WTC11 (cell line): ENCODE measurements at regions not wholly inside any gene's neighbourhood (a gene's known extent, or its start where the extent isn't known, plus 50 kb on each side); places are given as distances from the start of the nearest gene placed in this dataset.

ENCODE experiments used
- ATAC-seq: fragments of 200-7000 bp; cut with Tn5 transposase; 2 replicates; pipeline ENCODE4 v1.10.0; 2021; ENCODE audit warnings: mild to moderate bottlenecking, moderate library complexity
- CTCF ChIA-PET: fragments of 300-600 bp; sonication (Branson Sonifier 250); formaldehyde crosslinking; loops from one replicate; lab custom pipeline; 2021; ENCODE audit warnings: antibody characterized with exemption; lab: Charles Lee
- POLR2A ChIA-PET: fragments of 350-600 bp; sonication (Branson Sonifier 250); formaldehyde crosslinking; loops from one replicate; lab custom pipeline; 2021; ENCODE audit warnings: antibody characterized with exemption; lab: Charles Lee
- DNase-seq: peaks from one replicate; pipeline ENCODE4 v3.0.0; 2021; ENCODE audit warnings: low spot score
- H3K27ac Mint-ChIP-seq: 2 replicates; pipeline ENCODE4 v1.8.0; 2021; ENCODE audit warnings: mixed read lengths
- H3K27me3 Mint-ChIP-seq: 2 replicates; pipeline ENCODE4 v1.8.0; 2021; ENCODE audit warnings: low read depth, mild to moderate bottlenecking, moderate library complexity, mixed read lengths
- H3K36me3 Mint-ChIP-seq: 2 replicates; pipeline ENCODE4 v1.8.0; 2021; ENCODE audit warnings: mixed read lengths
- H3K4me1 Mint-ChIP-seq: 2 replicates; pipeline ENCODE4 v1.8.0; 2022; ENCODE audit warnings: mixed read lengths
- H3K4me3 Mint-ChIP-seq: 2 replicates; pipeline ENCODE4 v1.8.0; 2021; ENCODE audit warnings: mild to moderate bottlenecking, moderate library complexity, mixed read lengths
- H3K9me3 Mint-ChIP-seq: 2 replicates; pipeline ENCODE4 v1.8.0; 2021; ENCODE audit warnings: mixed read lengths
- ATF6 ChIP-seq: sonication (generic); formaldehyde crosslinking; IDR thresholded peaks from 2 replicates; pipeline ENCODE4 v1.8.1; 2023; ENCODE audit warnings: mild to moderate bottlenecking, missing genetic modification reagents
- CDX4 ChIP-seq: fragments of 250-450 bp; sonication (Bioruptor Pico); IDR thresholded peaks from 2 replicates; pipeline ENCODE4 v1.9.0; 2021; ENCODE audit warnings: moderate library complexity, mild to moderate bottlenecking, inconsistent platforms, borderline replicate concordance
- CTCF ChIP-seq: fragments of 200-600 bp; IDR thresholded peaks from 2 replicates; pipeline ENCODE4 v1.8.0; 2022; ENCODE audit warnings: antibody characterized with exemption
- ERG ChIP-seq: fragments of 250-450 bp; sonication (Bioruptor Pico); IDR thresholded peaks from 2 replicates; pipeline ENCODE4 v1.8.0; 2021; ENCODE audit warnings: mild to moderate bottlenecking
- GABPB1 ChIP-seq: sonication (generic); formaldehyde crosslinking; IDR thresholded peaks from 2 replicates; pipeline ENCODE4 v1.8.1; 2023; ENCODE audit warnings: mild to moderate bottlenecking, missing genetic modification reagents
- HMGA2 ChIP-seq: fragments of 250-450 bp; sonication (Bioruptor Pico); IDR thresholded peaks from 2 replicates; pipeline ENCODE4 v1.4.0; 2021; ENCODE audit warnings: mild to moderate bottlenecking, moderate library complexity
- MAX ChIP-seq: sonication (generic); formaldehyde crosslinking; IDR thresholded peaks from 2 replicates; pipeline ENCODE4 v1.8.0; 2022; ENCODE audit warnings: mild to moderate bottlenecking, missing genetic modification reagents
- MYBL2 ChIP-seq: sonication (generic); formaldehyde crosslinking; IDR thresholded peaks from 2 replicates; pipeline ENCODE4 v1.8.1; 2023; ENCODE audit warnings: mild to moderate bottlenecking, moderate library complexity, missing genetic modification reagents
- NR2C2 ChIP-seq: sonication (generic); formaldehyde crosslinking; IDR thresholded peaks from 2 replicates; pipeline ENCODE4 v1.8.0; 2022; ENCODE audit warnings: mild to moderate bottlenecking, missing genetic modification reagents
- PREB ChIP-seq: sonication (generic); formaldehyde crosslinking; IDR thresholded peaks from 2 replicates; pipeline ENCODE4 v1.8.1; 2022; ENCODE audit warnings: mild to moderate bottlenecking, missing genetic modification reagents, moderate library complexity, borderline replicate concordance
- SMAD3 ChIP-seq: sonication (generic); formaldehyde crosslinking; IDR thresholded peaks from 2 replicates; pipeline ENCODE4 v1.8.0; 2022; ENCODE audit warnings: missing genetic modification reagents, mild to moderate bottlenecking, borderline replicate concordance
- SMAD4 ChIP-seq: sonication (generic); formaldehyde crosslinking; IDR thresholded peaks from 2 replicates; pipeline ENCODE4 v1.8.0; 2022; ENCODE audit warnings: mild to moderate bottlenecking, missing genetic modification reagents
- TP53 ChIP-seq: sonication (generic); formaldehyde crosslinking; IDR thresholded peaks from 2 replicates; pipeline ENCODE4 v1.8.1; 2023; ENCODE audit warnings: mild to moderate bottlenecking, missing genetic modification reagents
- ZBTB43 ChIP-seq: sonication (generic); formaldehyde crosslinking; IDR thresholded peaks from 2 replicates; pipeline ENCODE4 v1.8.1; 2023; ENCODE audit warnings: mild to moderate bottlenecking, missing genetic modification reagents
- ZMAT4 ChIP-seq: fragments of 250-450 bp; sonication (Bioruptor Pico); IDR thresholded peaks from 2 replicates; pipeline ENCODE4 v1.9.0; 2021; ENCODE audit warnings: mild to moderate bottlenecking
- ZNF121 ChIP-seq: sonication (generic); formaldehyde crosslinking; IDR thresholded peaks from 2 replicates; pipeline ENCODE4 v1.8.0; 2023; ENCODE audit warnings: missing genetic modification reagents
- ZNF232 ChIP-seq: sonication (generic); formaldehyde crosslinking; IDR thresholded peaks from 2 replicates; pipeline ENCODE4 v1.8.0; 2022; ENCODE audit warnings: mild to moderate bottlenecking, missing genetic modification reagents
- ZNF281 ChIP-seq: sonication (generic); formaldehyde crosslinking; IDR thresholded peaks from 2 replicates; pipeline ENCODE4 v1.8.0; 2023; ENCODE audit warnings: mild to moderate bottlenecking, missing genetic modification reagents

- TF ChIP-seq MAX (CRISPR knock-in tag) = no peak
- TF ChIP-seq ZMAT4 (CRISPR knock-in tag) = no peak
- TF ChIP-seq MYBL2 (CRISPR knock-in tag) = no peak
These were observed 239.6 kb upstream of the C1orf174 start (continued) for GRCh38 chr1:4139646-4140045.

GRCh38 chr1:4140241-4140640 lies 240.2 kb upstream of the C1orf174 start:
- POLR2A ChIA-PET = no interaction called here
- ATAC-seq = no peak
- peaks cover 7% of the 10 kb centered on the region; the same call in 1 of the 2 replicates for H3K27me3 Mint-ChIP-seq
- DNase-seq = no peak
- peaks cover 66% of the 10 kb centered on the region for H3K9me3 Mint-ChIP-seq
- CTCF ChIA-PET = no interaction called here
- no peak overlapping the region for H3K4me3 Mint-ChIP-seq
- H3K36me3 Mint-ChIP-seq = peaks cover 60% of the 10 kb centered on the region
- H3K4me1 Mint-ChIP-seq = no peaks in the 10 kb centered on the region
- H3K27ac Mint-ChIP-seq = no peak overlapping the region
- no peak for TF ChIP-seq ATF6 (CRISPR knock-in tag)
- TF ChIP-seq ZNF232 = no peak
- TF ChIP-seq SMAD4 = no peak
- TF ChIP-seq CTCF = no peak
- TF ChIP-seq ZMAT4 (CRISPR knock-in tag) = no peak
- TF ChIP-seq MAX (CRISPR knock-in tag) = no peak
- no peak for TF ChIP-seq PREB (CRISPR knock-in tag)
- no peak for TF ChIP-seq HMGA2 (CRISPR knock-in tag)
- no peak for TF ChIP-seq SMAD3
- no peak for TF ChIP-seq TP53 (CRISPR knock-in tag)
- TF ChIP-seq ZNF121 (CRISPR knock-in tag) = no peak

GRCh38 chr1:4140821-4141220 lies 240.7 kb upstream of the C1orf174 start:
- Mint-ChIP-seq H3K27ac (no peak overlapping the region), H3K27me3 (peaks cover 7% of the 10 kb centered on the region; the same call in 1 of the 2 replicates), H3K9me3 (peaks cover 60% of the 10 kb centered on the region), H3K36me3 (peaks cover 54% of the 10 kb centered on the region), H3K4me3 (no peak overlapping the region), H3K4me1 (no peaks in the 10 kb centered on the region)
- ATAC-seq = no peak
- POLR2A ChIA-PET = no interaction called here
- no peak for DNase-seq
- CTCF ChIA-PET = no interaction called here
- no peak for TF ChIP-seq ZNF281
- TF ChIP-seq ERG (CRISPR knock-in tag) = no peak
- TF ChIP-seq NR2C2 (CRISPR knock-in tag) = no peak
- no peak for TF ChIP-seq GABPB1
- no peak for TF ChIP-seq ZBTB43
- no peak for TF ChIP-seq CDX4
- TF ChIP-seq HMGA2 (CRISPR knock-in tag) = no peak
